IMR-90 (cell line): ENCODE measurements at regions not wholly inside any gene's neighbourhood (a gene's known extent, or its start where the extent isn't known, plus 50 kb on each side); places are given as distances from the start of the nearest gene placed in this dataset.

Experiments
- CEBPB ChIP-seq: IDR thresholded peaks from 2 replicates; pipeline ENCODE4 v1.6.1; 2012; ENCODE audit warnings: low read depth, low read length, improper control_type of control experiment
- FOS ChIP-seq: fragments of 150-350 bp; IDR thresholded peaks from 2 replicates; pipeline ENCODE4 v1.6.1; 2016; ENCODE audit warnings: low read depth, low read length
- MAZ ChIP-seq: IDR thresholded peaks from 2 replicates; pipeline ENCODE4 v1.6.1; 2012; ENCODE audit warnings: low read depth, mild to moderate bottlenecking, low read length, improper control_type of control experiment, moderate library complexity, borderline replicate concordance
- POLR2A ChIP-seq: IDR thresholded peaks from 2 replicates; pipeline ENCODE4 v1.6.1; 2012; ENCODE audit warnings: mild to moderate bottlenecking, low read depth, low read length
- RAD21 ChIP-seq: IDR thresholded peaks from 2 replicates; pipeline ENCODE4 v1.6.1; 2012; ENCODE audit warnings: low read length, improper control_type of control experiment
- TF ChIP-seq, protein P1 (sequence below): conservative IDR thresholded peaks from 2 replicates; pipeline ENCODE4 v1.5.1; 2012; ENCODE audit warnings: mild to moderate bottlenecking, low read depth, low read length, improper control_type of control experiment
- TF ChIP-seq, protein P2 (sequence below): fragments of 150-350 bp; IDR thresholded peaks from 2 replicates; pipeline ENCODE4 v1.6.1; 2017; ENCODE audit warnings: mild to moderate bottlenecking, antibody characterized with exemption, low read length, low read depth
- TF ChIP-seq, protein P3 (sequence below): fragments of 150-350 bp; IDR thresholded peaks from 2 replicates; pipeline ENCODE4 v1.6.1; 2016; ENCODE audit warnings: low read depth, mild to moderate bottlenecking, low read length, moderate library complexity, borderline replicate concordance

DNA sequence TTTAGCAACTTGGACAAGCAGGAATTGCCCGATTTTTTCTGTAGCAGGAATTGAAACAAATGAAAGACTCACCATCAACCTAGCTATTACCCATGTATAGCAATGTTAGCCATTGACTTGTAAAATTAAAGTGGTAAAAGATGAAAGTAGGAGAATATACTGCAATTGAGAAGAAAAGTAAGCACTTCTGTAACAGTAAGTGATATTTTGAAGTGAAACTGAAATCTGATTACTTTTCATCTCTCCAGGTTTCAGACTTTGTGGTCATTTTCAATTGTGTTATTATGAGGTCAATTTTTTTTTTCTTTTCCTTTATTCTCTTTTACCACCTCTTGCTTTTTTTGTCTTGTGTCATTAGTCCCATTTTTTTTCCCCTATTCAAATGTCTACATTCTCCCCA lies 1078.2 kb downstream of the ZPLD1 start:
- TF ChIP-seq, protein P1, sequence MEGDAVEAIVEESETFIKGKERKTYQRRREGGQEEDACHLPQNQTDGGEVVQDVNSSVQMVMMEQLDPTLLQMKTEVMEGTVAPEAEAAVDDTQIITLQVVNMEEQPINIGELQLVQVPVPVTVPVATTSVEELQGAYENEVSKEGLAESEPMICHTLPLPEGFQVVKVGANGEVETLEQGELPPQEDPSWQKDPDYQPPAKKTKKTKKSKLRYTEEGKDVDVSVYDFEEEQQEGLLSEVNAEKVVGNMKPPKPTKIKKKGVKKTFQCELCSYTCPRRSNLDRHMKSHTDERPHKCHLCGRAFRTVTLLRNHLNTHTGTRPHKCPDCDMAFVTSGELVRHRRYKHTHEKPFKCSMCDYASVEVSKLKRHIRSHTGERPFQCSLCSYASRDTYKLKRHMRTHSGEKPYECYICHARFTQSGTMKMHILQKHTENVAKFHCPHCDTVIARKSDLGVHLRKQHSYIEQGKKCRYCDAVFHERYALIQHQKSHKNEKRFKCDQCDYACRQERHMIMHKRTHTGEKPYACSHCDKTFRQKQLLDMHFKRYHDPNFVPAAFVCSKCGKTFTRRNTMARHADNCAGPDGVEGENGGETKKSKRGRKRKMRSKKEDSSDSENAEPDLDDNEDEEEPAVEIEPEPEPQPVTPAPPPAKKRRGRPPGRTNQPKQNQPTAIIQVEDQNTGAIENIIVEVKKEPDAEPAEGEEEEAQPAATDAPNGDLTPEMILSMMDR: no peak
- TF ChIP-seq, protein P2, sequence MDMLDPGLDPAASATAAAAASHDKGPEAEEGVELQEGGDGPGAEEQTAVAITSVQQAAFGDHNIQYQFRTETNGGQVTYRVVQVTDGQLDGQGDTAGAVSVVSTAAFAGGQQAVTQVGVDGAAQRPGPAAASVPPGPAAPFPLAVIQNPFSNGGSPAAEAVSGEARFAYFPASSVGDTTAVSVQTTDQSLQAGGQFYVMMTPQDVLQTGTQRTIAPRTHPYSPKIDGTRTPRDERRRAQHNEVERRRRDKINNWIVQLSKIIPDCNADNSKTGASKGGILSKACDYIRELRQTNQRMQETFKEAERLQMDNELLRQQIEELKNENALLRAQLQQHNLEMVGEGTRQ: no peak
- TF ChIP-seq POLR2A: no peak
- no peak for TF ChIP-seq RAD21
- TF ChIP-seq CEBPB: no peak
- TF ChIP-seq FOS: no peak
- TF ChIP-seq, protein P3, sequence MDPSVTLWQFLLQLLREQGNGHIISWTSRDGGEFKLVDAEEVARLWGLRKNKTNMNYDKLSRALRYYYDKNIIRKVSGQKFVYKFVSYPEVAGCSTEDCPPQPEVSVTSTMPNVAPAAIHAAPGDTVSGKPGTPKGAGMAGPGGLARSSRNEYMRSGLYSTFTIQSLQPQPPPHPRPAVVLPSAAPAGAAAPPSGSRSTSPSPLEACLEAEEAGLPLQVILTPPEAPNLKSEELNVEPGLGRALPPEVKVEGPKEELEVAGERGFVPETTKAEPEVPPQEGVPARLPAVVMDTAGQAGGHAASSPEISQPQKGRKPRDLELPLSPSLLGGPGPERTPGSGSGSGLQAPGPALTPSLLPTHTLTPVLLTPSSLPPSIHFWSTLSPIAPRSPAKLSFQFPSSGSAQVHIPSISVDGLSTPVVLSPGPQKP: no peak
- TF ChIP-seq MAZ: no peak
